Heart left ventricle (tissue), 13 donors: ENCODE measurements at regions not wholly inside any gene's neighbourhood (a gene's known extent, or its start where the extent isn't known, plus 50 kb on each side); places are given as distances from the start of the nearest gene placed in this dataset.

Source experiments
- CTCF ChIP-seq, 12 donors: fragments of 200-600 bp; sonication (generic) in 4 of 12; IDR thresholded peaks; one replicate each; pipeline versions ENCODE4 v1.5.0 to v1.8.0; 2018 to 2022; ENCODE audit warnings: antibody characterized with exemption in 12 of 12, mild to moderate bottlenecking in 5 of 12
- POLR2A ChIP-seq, 2 donors: fragments of 450-650 bp; IDR thresholded peaks; one replicate each; pipeline ENCODE4 v1.6.1; 2017; ENCODE audit warnings: antibody characterized with exemption in 2 of 2, mild to moderate bottlenecking in 2 of 2, moderate library complexity in 2 of 2
- donor health status: ischemic (EF 13 %, LVEDD 7.1; RV severe dilation, severe dysfunction).
- donor health status: DM: no; HTN: yes; CAD: no.
- donor health status: DM: no; HTN: no; CAD: no.
- donor health status: ischemic (EF 25% LVEDD 6.9; RV normal size, moderate dysfunction).
- donor health status: ischemic (EF 25% LVEDD 5.7; RV mildly dilated, moderate dysfunction).
- donor health status: ischemic (EF 35%, LVEDD 5.7; RV mildly dilated, moderate dysfunction).
- donor health status: nonischemic (EF 11% LVEDD 7.7; RV severe dilation, severe dysfunction).
- donor health status: DM: yes; HTN: yes; CAD: no.
- donor health status: PGD.
- donor health status: ischemic (EF 29% LVEDD 5.4; RV normal size, mild dysfunction).
- donor health status: nonischemic (EF 23%, LVEDD 6.1; RV moderate dilation, normal function).

GRCh38 chr11:122175306-122175705 is 59.3 kb upstream of the BLID start:
- no peak for TF ChIP-seq CTCF (IDR thresholded peaks at IDR 0.05)
- no peak for TF ChIP-seq POLR2A (IDR thresholded peaks at IDR 0.05)
